ENCODE measurements at regions not wholly inside any gene's neighbourhood (a gene's known extent, or its start where the extent isn't known, plus 50 kb on each side); places are given as distances from the start of the nearest gene placed in this dataset.
A peak's percentile ranks its signal among the peaks of the same experiment; 100 is the strongest.

DNA sequence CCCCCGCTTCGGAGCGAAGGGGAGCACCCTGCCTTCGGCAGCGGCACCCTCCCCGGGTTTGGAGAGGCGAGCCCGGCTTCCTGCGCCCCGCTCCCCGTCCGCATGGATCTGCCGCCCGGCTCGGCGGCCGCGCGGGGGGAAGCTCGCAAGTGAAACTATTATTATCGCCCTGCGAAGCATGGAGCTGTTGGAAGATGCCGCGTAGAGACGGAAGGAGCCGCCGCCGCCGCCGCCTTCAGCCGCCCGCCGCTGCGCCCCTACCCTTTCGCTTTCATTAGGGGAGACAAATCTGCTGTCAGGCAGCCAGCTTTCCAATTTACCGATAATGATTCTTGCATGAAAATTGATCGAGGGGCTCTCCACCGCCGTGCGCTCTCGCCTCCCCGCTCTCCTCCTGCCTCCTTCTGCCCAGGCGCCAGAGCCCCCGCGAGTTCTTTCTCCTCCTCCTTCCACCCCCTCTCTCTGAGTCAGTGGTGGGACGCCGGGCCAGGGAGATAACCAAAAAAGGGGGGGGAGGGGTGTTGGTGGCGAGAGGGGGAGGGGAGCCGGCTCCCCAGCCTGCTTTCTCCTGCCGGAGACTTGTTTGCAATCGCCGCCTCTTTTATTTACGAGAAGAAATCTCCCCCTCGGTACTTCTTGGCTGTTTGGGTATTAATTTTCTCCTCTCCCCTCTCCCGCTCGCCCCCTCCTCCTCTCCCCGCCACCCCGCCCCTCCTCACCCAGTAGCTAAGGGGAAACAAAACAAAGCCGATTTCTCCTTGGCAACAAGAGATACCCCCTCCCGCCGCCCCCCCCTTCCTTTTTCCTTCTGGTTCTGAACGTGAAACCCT is 58.0 kb upstream of the GSE1 start:
- Histone ChIP-seq H3K4me1 (peaks cover 10 to 21% (median 13%) of the 10 kb centered on the region in 3 donors), H3K27ac (peak overlapping the region; percentile 76 to 96 (median 88)), H3K27me3 (no peaks in the 10 kb centered on the region), H3K9me3 (no peaks in the 10 kb centered on the region), H3K36me3 (no peaks in the 10 kb centered on the region), H3K4me3 (peak overlapping the region; percentile 71 to 86 (median 80))
- FAIRE-seq (no peak), DNase-seq (peak; percentile 53 to 83 (median 80)), ATAC-seq (peak; percentile 25 to 41 (median 32))
- intact Hi-C loops (cut with DNase I), result no loop called here
- WGBS, 2 donors, result 0% methylated on average over 51 to 60 of the region's 62 CpGs
- TF ChIP-seq, protein P1, sequence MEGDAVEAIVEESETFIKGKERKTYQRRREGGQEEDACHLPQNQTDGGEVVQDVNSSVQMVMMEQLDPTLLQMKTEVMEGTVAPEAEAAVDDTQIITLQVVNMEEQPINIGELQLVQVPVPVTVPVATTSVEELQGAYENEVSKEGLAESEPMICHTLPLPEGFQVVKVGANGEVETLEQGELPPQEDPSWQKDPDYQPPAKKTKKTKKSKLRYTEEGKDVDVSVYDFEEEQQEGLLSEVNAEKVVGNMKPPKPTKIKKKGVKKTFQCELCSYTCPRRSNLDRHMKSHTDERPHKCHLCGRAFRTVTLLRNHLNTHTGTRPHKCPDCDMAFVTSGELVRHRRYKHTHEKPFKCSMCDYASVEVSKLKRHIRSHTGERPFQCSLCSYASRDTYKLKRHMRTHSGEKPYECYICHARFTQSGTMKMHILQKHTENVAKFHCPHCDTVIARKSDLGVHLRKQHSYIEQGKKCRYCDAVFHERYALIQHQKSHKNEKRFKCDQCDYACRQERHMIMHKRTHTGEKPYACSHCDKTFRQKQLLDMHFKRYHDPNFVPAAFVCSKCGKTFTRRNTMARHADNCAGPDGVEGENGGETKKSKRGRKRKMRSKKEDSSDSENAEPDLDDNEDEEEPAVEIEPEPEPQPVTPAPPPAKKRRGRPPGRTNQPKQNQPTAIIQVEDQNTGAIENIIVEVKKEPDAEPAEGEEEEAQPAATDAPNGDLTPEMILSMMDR (IDR thresholded peaks at IDR 0.05), result no peak

DNA sequence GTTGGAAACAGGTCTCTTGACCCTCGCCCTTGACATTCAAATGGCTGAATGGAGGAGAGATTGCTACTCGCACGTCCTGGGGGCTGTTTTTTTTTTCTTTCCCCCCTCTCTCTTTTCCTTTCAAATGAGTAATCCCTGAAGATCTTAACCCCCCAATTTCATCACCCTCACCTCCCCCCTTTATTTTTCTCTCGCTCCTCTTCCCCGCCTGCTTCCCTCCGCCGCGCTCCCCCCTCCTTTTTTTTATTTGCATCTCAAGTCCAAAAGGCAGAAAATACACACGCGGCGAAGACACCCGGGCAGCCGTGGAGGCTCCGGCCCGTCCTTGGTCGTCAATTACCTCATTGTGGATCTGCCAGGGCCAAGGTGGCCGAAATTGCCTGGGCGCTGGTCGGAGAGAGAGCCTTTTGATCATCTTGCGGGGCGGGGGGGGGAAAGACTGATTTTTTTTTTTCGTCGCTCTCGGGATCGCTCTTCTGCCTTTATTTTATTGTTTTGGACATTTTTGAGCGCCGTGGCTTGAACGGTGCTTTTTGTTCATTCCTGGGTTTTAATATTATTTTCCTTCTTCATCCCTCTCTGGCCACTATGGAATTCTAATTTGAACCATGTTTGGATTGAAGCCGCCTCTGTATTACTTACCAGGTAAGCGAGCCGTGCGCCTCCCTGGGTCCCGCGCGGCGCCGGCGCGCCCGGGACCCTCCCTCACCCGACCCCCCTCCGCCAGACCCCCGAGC is 57.2 kb upstream of the GSE1 start:
- intact Hi-C loops (cut with DNase I), result no loop called here
- Histone ChIP-seq H3K27me3 (no peaks in the 10 kb centered on the region), H3K9me3 (no peaks in the 10 kb centered on the region), H3K4me3 (peak overlapping the region; percentile 61 to 86 (median 72)), H3K36me3 (no peaks in the 10 kb centered on the region), H3K4me1 (peaks cover 10 to 24% (median 13%) of the 10 kb centered on the region in 3 donors), H3K27ac (peak overlapping the region; percentile 76 to 96 (median 91))
- TF ChIP-seq, protein P1 (IDR thresholded peaks at IDR 0.05), result no peak
- no peak for ATAC-seq
- FAIRE-seq, result no peak
- WGBS, 2 donors, result 0 to 1% methylated on average over 43 of the region's 43 CpGs
- peak in 5 of 6 donors; percentile 39 to 61 (median 53) for DNase-seq

- peaks cover 10 to 29% (median 13%) of the 10 kb centered on the region in 3 donors for H3K4me1 ChIP-seq
- H3K9me3 ChIP-seq, result no peaks in the 10 kb centered on the region
- TF ChIP-seq, protein P1 (IDR thresholded peaks at IDR 0.05), result no peak
- WGBS, 2 donors, result 0% methylated on average over 47 to 65 of the region's 65 CpGs
- FAIRE-seq, result no peak
- DNase-seq, result peak; percentile 61 to 80 (median 72)
- H3K27me3 ChIP-seq, result no peaks in the 10 kb centered on the region
- intact Hi-C loops (cut with DNase I), result no loop called here
- peak overlapping the region; percentile 76 to 96 (median 91) for H3K27ac ChIP-seq
- H3K36me3 ChIP-seq, result no peaks in the 10 kb centered on the region
- peak; percentile 6 to 24 (median 11) for ATAC-seq
- peak overlapping the region; percentile 61 to 86 (median 72) for H3K4me3 ChIP-seq
These were observed 56.6 kb upstream of the GSE1 start for GRCh38 chr16:85556456-85557082.

DNA sequence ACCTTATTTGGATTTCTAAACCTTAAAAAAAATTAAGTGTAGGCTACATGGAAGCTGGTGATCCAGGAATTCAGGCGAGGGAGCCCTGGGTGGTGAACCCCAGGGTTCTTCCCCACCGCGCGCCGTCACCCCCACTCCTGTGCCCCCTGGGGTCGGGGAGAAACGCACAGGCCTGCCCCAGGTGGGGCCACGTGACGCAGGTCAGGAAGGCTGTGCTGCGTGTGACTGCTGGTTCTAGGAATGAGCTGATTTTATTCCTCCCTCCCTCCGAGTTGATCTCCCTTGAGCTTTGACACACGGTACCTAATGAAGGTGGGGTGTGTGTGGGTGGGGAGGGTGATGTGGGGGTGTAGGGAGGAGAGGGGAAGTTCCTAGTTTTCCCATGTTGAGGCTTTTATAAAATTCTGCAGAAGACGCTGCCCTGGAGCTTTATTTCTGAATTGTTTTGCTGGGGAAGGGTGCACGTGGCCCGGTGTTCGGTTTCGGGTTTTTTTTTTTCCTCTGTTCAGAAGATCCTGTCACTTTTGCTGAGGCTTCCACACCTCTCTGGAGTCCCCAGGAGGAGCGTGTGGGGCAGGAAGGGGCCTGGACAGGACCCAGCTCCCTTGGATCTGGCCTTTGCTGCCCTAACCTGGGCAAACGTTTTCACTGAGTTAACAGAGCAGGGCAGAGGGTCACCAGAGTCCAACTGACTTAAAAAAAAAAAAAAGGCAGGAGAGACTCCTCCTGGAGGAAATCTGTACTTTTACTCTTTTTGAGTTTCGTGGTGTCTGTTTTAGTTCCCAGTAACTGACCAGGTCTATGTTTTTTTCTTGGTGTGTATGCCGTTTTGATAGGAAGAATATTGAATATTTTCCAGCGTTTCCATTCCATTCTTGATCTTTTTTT is 55.8 kb upstream of the GSE1 start:
- ATAC-seq, result peak; percentile 26 to 31 (median 28)
- Histone ChIP-seq H3K4me3 (peak overlapping the region; percentile 61 to 86 (median 72)), H3K36me3 (no peaks in the 10 kb centered on the region), H3K27ac (peak overlapping the region; percentile 76 to 96 (median 91)), H3K9me3 (no peaks in the 10 kb centered on the region), H3K4me1 (peaks cover 10 to 32% (median 16%) of the 10 kb centered on the region in 3 donors), H3K27me3 (no peaks in the 10 kb centered on the region)
- DNase-seq, result peak in 5 of 6 donors; percentile 51 to 78 (median 66)
- TF ChIP-seq, protein P1 (IDR thresholded peaks at IDR 0.05), result no peak
- intact Hi-C loops (cut with DNase I), result no loop called here
- FAIRE-seq, result no peak
- 1% methylated on average over 22 of the region's 22 CpGs for WGBS, 2 donors

All from pancreas (tissue), 10 donors.